ENCODE measurements at regions not wholly inside any gene's neighbourhood (a gene's known extent, or its start where the extent isn't known, plus 50 kb on each side); places are given as distances from the start of the nearest gene placed in this dataset.

DNA sequence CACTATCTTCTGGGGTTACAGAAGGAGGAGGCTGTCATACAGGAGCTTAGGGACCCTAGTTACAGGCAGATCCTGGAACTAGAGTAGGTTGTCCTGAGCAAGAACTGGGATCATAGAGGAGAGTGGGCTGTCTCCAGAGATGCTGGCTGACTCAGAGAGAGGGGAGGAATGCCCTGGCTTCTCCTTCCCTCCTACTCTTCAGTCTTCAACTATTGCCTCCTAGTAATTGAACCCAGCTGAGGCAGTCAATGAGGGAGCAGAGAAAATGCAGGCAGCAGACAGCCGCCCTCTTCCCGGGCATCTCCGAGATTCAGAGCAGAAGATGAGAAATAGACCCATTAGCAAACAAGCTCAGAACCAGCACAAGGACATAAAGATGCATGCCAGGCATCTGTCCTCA lies 118.3 kb upstream of the PDE5A start:
- Histone ChIP-seq H3K27ac (no peak overlapping the region), H3K9me3 (replicated peaks in 1 of 3) (no peaks in the 10 kb centered on the region), H3K4me3 (no peak overlapping the region), H3K27me3 (no peaks in the 10 kb centered on the region), H3K36me3 (replicated peaks in 1 of 2) (no peaks in the 10 kb centered on the region), H3K4me1 (replicated peaks in 1 of 2) (no peaks in the 10 kb centered on the region)
- no peak for TF ChIP-seq POLR2A (IDR thresholded peaks at IDR 0.05)
- TF ChIP-seq, protein P1, sequence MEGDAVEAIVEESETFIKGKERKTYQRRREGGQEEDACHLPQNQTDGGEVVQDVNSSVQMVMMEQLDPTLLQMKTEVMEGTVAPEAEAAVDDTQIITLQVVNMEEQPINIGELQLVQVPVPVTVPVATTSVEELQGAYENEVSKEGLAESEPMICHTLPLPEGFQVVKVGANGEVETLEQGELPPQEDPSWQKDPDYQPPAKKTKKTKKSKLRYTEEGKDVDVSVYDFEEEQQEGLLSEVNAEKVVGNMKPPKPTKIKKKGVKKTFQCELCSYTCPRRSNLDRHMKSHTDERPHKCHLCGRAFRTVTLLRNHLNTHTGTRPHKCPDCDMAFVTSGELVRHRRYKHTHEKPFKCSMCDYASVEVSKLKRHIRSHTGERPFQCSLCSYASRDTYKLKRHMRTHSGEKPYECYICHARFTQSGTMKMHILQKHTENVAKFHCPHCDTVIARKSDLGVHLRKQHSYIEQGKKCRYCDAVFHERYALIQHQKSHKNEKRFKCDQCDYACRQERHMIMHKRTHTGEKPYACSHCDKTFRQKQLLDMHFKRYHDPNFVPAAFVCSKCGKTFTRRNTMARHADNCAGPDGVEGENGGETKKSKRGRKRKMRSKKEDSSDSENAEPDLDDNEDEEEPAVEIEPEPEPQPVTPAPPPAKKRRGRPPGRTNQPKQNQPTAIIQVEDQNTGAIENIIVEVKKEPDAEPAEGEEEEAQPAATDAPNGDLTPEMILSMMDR (IDR thresholded peaks at IDR 0.05): no peak
- no peak for DNase-seq
- 92 to 97% (median 93%) methylated on average over 3 of the region's 3 CpGs for WGBS, 4 donors
- intact Hi-C loops (cut with DNase I): no loop called here

DNA sequence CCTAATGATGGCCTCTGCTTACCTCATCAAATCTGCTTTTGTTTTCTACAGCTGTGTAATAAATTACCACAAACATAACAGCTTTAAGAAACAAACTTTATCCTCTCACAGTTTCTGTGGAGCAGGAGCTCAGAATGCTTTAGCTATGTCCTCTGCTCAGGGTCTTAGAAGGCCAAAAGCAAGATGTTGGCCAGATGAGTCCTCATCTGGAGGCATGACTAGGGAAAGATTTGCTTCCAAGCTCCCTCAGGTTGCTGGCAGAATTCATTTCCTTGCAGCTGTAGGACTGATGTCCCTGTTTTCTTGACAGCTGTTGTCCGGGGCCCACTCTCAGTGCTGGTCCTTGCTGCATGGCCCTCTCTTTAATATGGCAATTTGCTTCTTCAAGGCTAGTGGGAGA lies 116.7 kb upstream of the PDE5A start:
- H3K9me3 ChIP-seq (replicated peaks in 1 of 3): no peaks in the 10 kb centered on the region
- 63 to 90% (median 88%) methylated on average over 1 of the region's 1 CpG for WGBS, 4 donors
- intact Hi-C loops (cut with DNase I): no loop called here
- TF ChIP-seq POLR2A (IDR thresholded peaks at IDR 0.05): no peak
- TF ChIP-seq, protein P1 (IDR thresholded peaks at IDR 0.05): no peak
- no peak overlapping the region for H3K4me3 ChIP-seq
- no peaks in the 10 kb centered on the region for H3K4me1 ChIP-seq (replicated peaks in 1 of 2)
- H3K36me3 ChIP-seq (replicated peaks in 1 of 2): no peaks in the 10 kb centered on the region
- DNase-seq: no peak
- H3K27ac ChIP-seq: no peak overlapping the region
- H3K27me3 ChIP-seq: no peaks in the 10 kb centered on the region

DNA sequence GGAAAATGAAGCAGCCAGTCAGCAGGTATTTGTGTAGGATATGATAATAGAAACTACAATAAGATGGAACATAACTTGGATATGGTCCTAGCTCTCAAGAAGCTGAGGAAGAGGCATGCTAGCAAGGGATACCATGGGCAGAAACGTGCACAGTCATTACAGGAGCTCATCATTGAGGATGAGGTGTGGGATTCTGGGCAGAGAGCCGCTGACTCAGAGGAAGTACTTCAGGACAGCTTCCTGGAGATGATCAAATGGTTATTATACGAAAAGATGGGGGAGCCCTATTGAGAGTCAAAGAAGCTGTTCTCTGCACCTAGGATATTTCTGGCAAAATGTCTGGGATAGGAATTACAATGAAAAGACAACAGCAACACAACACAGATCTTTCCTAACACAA lies 116.0 kb upstream of the PDE5A start:
- no peak for DNase-seq
- Histone ChIP-seq H3K4me3 (no peak overlapping the region), H3K9me3 (replicated peaks in 1 of 3) (no peaks in the 10 kb centered on the region), H3K27ac (no peak overlapping the region), H3K4me1 (replicated peaks in 1 of 2) (no peaks in the 10 kb centered on the region), H3K27me3 (no peaks in the 10 kb centered on the region), H3K36me3 (replicated peaks in 1 of 2) (no peaks in the 10 kb centered on the region)
- 69 to 84% (median 78%) methylated on average over 3 of the region's 3 CpGs for WGBS, 4 donors
- intact Hi-C loops (cut with DNase I): no loop called here
- TF ChIP-seq POLR2A (IDR thresholded peaks at IDR 0.05): no peak
- TF ChIP-seq, protein P1 (IDR thresholded peaks at IDR 0.05): no peak

DNA sequence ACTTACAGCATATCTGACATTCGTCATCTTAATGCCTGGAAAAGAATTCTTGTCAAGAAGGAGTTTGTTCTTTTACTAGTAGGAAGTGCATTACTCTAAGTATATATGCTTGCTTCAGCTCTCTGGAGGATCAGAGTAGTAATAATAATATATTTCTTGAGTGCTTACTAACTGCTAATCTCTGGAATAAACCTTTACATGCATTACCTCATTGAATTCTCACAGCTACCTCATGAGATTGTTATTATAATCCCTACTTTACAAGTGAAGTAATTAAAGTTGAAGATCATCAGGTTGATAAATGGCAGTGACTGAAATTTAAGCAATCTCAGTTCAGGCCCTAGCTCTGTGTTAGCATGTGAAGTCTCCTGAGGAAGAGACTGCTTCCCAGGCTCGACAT lies 115.0 kb upstream of the PDE5A start:
- no peaks in the 10 kb centered on the region for H3K4me1 ChIP-seq (replicated peaks in 1 of 2)
- no peak overlapping the region for H3K27ac ChIP-seq
- intact Hi-C loops (cut with DNase I): no loop called here
- no peak for TF ChIP-seq POLR2A (IDR thresholded peaks at IDR 0.05)
- TF ChIP-seq, protein P1 (IDR thresholded peaks at IDR 0.05): no peak
- no peaks in the 10 kb centered on the region for H3K9me3 ChIP-seq (replicated peaks in 1 of 3)
- H3K27me3 ChIP-seq: no peaks in the 10 kb centered on the region
- DNase-seq: no peak
- 57 to 69% (median 58%) methylated on average over 2 of the region's 2 CpGs for WGBS, 4 donors
- H3K36me3 ChIP-seq (replicated peaks in 1 of 2): no peaks in the 10 kb centered on the region
- no peak overlapping the region for H3K4me3 ChIP-seq

All from adrenal gland (tissue), 9 donors.